SK-N-SH (cell line): ENCODE measurements at regions not wholly inside any gene's neighbourhood (a gene's known extent, or its start where the extent isn't known, plus 50 kb on each side); places are given as distances from the start of the nearest gene placed in this dataset.

Source experiments
- CTCF ChIA-PET: fragments of 300-600, 350-600 bp; formaldehyde crosslinking; extraction: SDS; loops from one replicate; lab custom pipeline; 2021; lab: Yijun Ruan, JAX
- POLR2A ChIA-PET: fragments of 350-600 bp; sonication (Branson Sonifier 250); formaldehyde crosslinking; extraction: SDS; loops from one replicate; lab custom pipeline; 2020; ENCODE audit warnings: antibody characterized with exemption, inconsistent platforms; lab: Yijun Ruan, JAX
- DNase-seq: peaks from one replicate; pipeline ENCODE4 v3.0.0; 2012
- H2AFZ ChIP-seq: fragments of 200-600 bp; sonication (generic); 2 replicates; pipeline ENCODE4 v1.8.1; 2016; ENCODE audit warnings: antibody characterized with exemption, mild to moderate bottlenecking, low read depth
- H3F3A ChIP-seq: fragments of 200-600 bp; sonication (generic); replicated peaks from 2 replicates; pipeline ENCODE3; 2016; ENCODE audit warnings: antibody characterized with exemption, mild to moderate bottlenecking; ENCODE audit not compliant: insufficient read depth
- H3K27ac ChIP-seq, 2 experiments: fragments of 200-500 bp in 1 of 2; fragments of 200-600 bp in 1 of 2; sonication (Bioruptor generic) in 1 of 2; sonication (generic), shearing (Covaris generic) in 1 of 2; 2 replicates each; pipeline versions ENCODE4 v1.5.1 to v1.6.1; 2014 to 2016; ENCODE audit warnings: low read depth in 2 of 2, inconsistent platforms in 1 of 2, low read length in 1 of 2, mild to moderate bottlenecking in 1 of 2, mixed read lengths in 1 of 2
- H3K27me3 ChIP-seq: fragments of 200-600 bp; sonication (generic), shearing (Covaris generic); 2 replicates; pipeline ENCODE4 v1.6.1; 2016; ENCODE audit warnings: mixed run types; ENCODE audit not compliant: insufficient read depth
- H3K36me3 ChIP-seq, 2 experiments: fragments of 200-500 bp in 1 of 2; fragments of 200-600 bp in 1 of 2; sonication (Bioruptor generic) in 1 of 2; sonication (generic) in 1 of 2; replicated peaks in 1 of 2; 2 replicates each; pipeline versions ENCODE3 to v1.5.1; 2014 to 2016; ENCODE audit warnings: low read length in 1 of 2, mild to moderate bottlenecking in 1 of 2; ENCODE audit not compliant: insufficient read depth in 2 of 2, control insufficient read depth in 1 of 2
- H3K4me1 ChIP-seq, 2 experiments: fragments of 200-500 bp in 1 of 2; fragments of 200-600 bp in 1 of 2; sonication (Bioruptor generic) in 1 of 2; sonication (generic), shearing (Covaris generic) in 1 of 2; 2 replicates each; pipeline versions ENCODE4 v1.5.1 to v1.6.1; 2014 to 2016; ENCODE audit warnings: low read depth in 1 of 2, low read length in 1 of 2, mixed run types in 1 of 2; ENCODE audit not compliant: insufficient read depth in 2 of 2, control insufficient read depth in 1 of 2
- H3K4me2 ChIP-seq: fragments of 200-600 bp; sonication (generic), shearing (Covaris generic); 2 replicates; pipeline ENCODE4 v1.6.1; 2017; ENCODE audit warnings: mixed run types
- H3K4me3 ChIP-seq, 2 experiments: fragments of 200-500 bp in 1 of 2; fragments of 200-600 bp in 1 of 2; sonication (Bioruptor generic) in 1 of 2; sonication (generic), shearing (Covaris generic) in 1 of 2; 2 replicates each; pipeline versions ENCODE4 v1.5.1 to v1.8.1; 2014 to 2016; ENCODE audit warnings: low read depth in 2 of 2, inconsistent platforms in 1 of 2, low read length in 1 of 2, mild to moderate bottlenecking in 1 of 2, mixed read lengths in 1 of 2, moderate library complexity in 1 of 2
- H3K79me2 ChIP-seq: fragments of 200-600 bp; sonication (generic); 2 replicates; pipeline ENCODE4 v1.8.1; 2017; ENCODE audit warnings: mild to moderate bottlenecking; ENCODE audit not compliant: insufficient read depth
- H3K9ac ChIP-seq: fragments of 200-600 bp; sonication (generic); 2 replicates; pipeline ENCODE4 v1.6.1; 2017; ENCODE audit warnings: mixed run types
- H3K9me2 ChIP-seq: fragments of 200-600 bp; sonication (generic); 2 replicates; pipeline ENCODE4 v1.6.1; 2017; ENCODE audit warnings: mixed run types
- H3K9me3 ChIP-seq: fragments of 200-600 bp; sonication (generic); 2 replicates; pipeline ENCODE4 v1.6.1; 2017; ENCODE audit warnings: mixed run types, mild to moderate bottlenecking, moderate library complexity
- H4K20me1 ChIP-seq: fragments of 200-600 bp; sonication (generic); 2 replicates; pipeline ENCODE4 v1.6.1; 2017; ENCODE audit warnings: mild to moderate bottlenecking, mixed run types; ENCODE audit not compliant: insufficient read depth
- CHD2 ChIP-seq: fragments of 150-350 bp; IDR thresholded peaks from 2 replicates; pipeline ENCODE4 v1.6.1; 2018; ENCODE audit warnings: low read length; ENCODE audit not compliant: partially characterized antibody
- ELF1 ChIP-seq: IDR thresholded peaks from 2 replicates; pipeline ENCODE4 v1.4.0; 2012
- EP300 ChIP-seq, 2 experiments: IDR thresholded peaks; 2 replicates each; pipeline versions ENCODE4 v1.4.0 to v1.6.1; 2012; ENCODE audit warnings: borderline replicate concordance in 1 of 2, low read depth in 1 of 2, low read length in 1 of 2
- EZH2phosphoT487 ChIP-seq: fragments of 200-600 bp; sonication (generic); IDR thresholded peaks from 2 replicates; pipeline ENCODE4 v1.6.1; 2017; ENCODE audit warnings: low read depth, mixed run types, mild to moderate bottlenecking, antibody characterized with exemption, moderate library complexity, borderline replicate concordance
- FOSL2 ChIP-seq: IDR thresholded peaks from 2 replicates; pipeline ENCODE4 v1.4.0; 2012; ENCODE audit warnings: low read depth, mild to moderate bottlenecking, moderate library complexity, borderline replicate concordance
- FOXJ3 ChIP-seq: sonication (generic); formaldehyde crosslinking; IDR thresholded peaks from 2 replicates; pipeline ENCODE4 v1.5.1; 2020; ENCODE audit warnings: mild to moderate bottlenecking, missing genetic modification reagents
- FOXM1 ChIP-seq: IDR thresholded peaks from 2 replicates; pipeline ENCODE4 v1.4.0; 2012; ENCODE audit warnings: low read depth, mild to moderate bottlenecking
- GABPA ChIP-seq: IDR thresholded peaks from 2 replicates; pipeline ENCODE4 v1.4.0; 2012; ENCODE audit warnings: low read depth, mild to moderate bottlenecking
- JUND ChIP-seq: IDR thresholded peaks from 2 replicates; pipeline ENCODE4 v1.4.0; 2012
- NRF1 ChIP-seq: IDR thresholded peaks from 2 replicates; pipeline ENCODE4 v1.6.1; 2012; ENCODE audit warnings: low read depth, mild to moderate bottlenecking, low read length
- PBX3 ChIP-seq: IDR thresholded peaks from 2 replicates; pipeline ENCODE4; 2012
- POLR2AphosphoS5 ChIP-seq: IDR thresholded peaks from 2 replicates; pipeline ENCODE4 v1.6.1; 2012; ENCODE audit warnings: low read depth, low read length
- RCOR1 ChIP-seq: fragments of 150-350 bp; IDR thresholded peaks from 2 replicates; pipeline ENCODE4 v1.6.1; 2017; ENCODE audit warnings: antibody characterized with exemption, low read length
- TAF1 ChIP-seq: IDR thresholded peaks from 2 replicates; pipeline ENCODE4 v1.6.1; 2012; ENCODE audit warnings: low read depth, mild to moderate bottlenecking, low read length, moderate library complexity, borderline replicate concordance
- TCF12 ChIP-seq: IDR thresholded peaks from 2 replicates; pipeline ENCODE4 v1.4.0; 2012
- TEAD4 ChIP-seq: IDR thresholded peaks from 2 replicates; pipeline ENCODE4 v1.4.0; 2012; ENCODE audit warnings: mild to moderate bottlenecking, borderline replicate concordance; ENCODE audit not compliant: insufficient read depth
- ZBTB33 ChIP-seq: IDR thresholded peaks from 2 replicates; pipeline ENCODE4 v1.4.0; 2012; ENCODE audit warnings: low read depth, borderline replicate concordance
- WGBS: methylation state at CpG from one replicate; pipeline ENCODE4 v1.1.6; 2017; ENCODE audit warnings: low lambda C conversion rate; 5-methylcytosine and 5-hydroxymethylcytosine counted together
- TF ChIP-seq, protein P1 (sequence below): fragments of 150-350 bp; IDR thresholded peaks from 2 replicates; pipeline ENCODE4 v1.6.1; 2016; ENCODE audit warnings: mild to moderate bottlenecking, low read depth, low read length
- TF ChIP-seq, protein P2 (sequence below): fragments of 150-350 bp; IDR thresholded peaks from 2 replicates; pipeline ENCODE4 v1.6.1; 2017; ENCODE audit warnings: antibody characterized with exemption, low read length, low read depth, borderline replicate concordance

- Histone ChIP-seq H3K9ac (no peak overlapping the region), H3K9me2 (no peaks in the 10 kb centered on the region), H4K20me1 (no peaks in the 10 kb centered on the region), H3K4me2 (no peak overlapping the region), H3K9me3 (no peaks in the 10 kb centered on the region), H3K79me2 (no peaks in the 10 kb centered on the region), H3K36me3 (no peaks in the 10 kb centered on the region), H2AFZ (no peak overlapping the region), H3K27me3 (no peaks in the 10 kb centered on the region; the same call in 1 of the 2 replicates), H3K27ac (no peak overlapping the region), H3F3A (no peaks in the 10 kb centered on the region), H3K4me1 (no peaks in the 10 kb centered on the region), H3K4me3 (no peak overlapping the region)
- CTCF ChIA-PET, result no interaction called here
- POLR2A ChIA-PET, result no interaction called here
- no peak for TF ChIP-seq CHD2
- TF ChIP-seq ZBTB33, result no peak
- no peak for TF ChIP-seq TCF12
- TF ChIP-seq ELF1, result no peak
- TF ChIP-seq, protein P1, sequence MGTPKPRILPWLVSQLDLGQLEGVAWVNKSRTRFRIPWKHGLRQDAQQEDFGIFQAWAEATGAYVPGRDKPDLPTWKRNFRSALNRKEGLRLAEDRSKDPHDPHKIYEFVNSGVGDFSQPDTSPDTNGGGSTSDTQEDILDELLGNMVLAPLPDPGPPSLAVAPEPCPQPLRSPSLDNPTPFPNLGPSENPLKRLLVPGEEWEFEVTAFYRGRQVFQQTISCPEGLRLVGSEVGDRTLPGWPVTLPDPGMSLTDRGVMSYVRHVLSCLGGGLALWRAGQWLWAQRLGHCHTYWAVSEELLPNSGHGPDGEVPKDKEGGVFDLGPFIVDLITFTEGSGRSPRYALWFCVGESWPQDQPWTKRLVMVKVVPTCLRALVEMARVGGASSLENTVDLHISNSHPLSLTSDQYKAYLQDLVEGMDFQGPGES, result no peak
- DNase-seq, result no peak
- 50% methylated on average over 1 of the region's 1 CpG for WGBS
These were observed 499.7 kb downstream of the XYLT1 start for GRCh38 chr16:16971042-16971441.

GRCh38 chr16:16972831-16973230, 497.9 kb downstream of the XYLT1 start:
- H3K4me1 ChIP-seq, result no peaks in the 10 kb centered on the region
- no peak overlapping the region for H3K27ac ChIP-seq
- no peaks in the 10 kb centered on the region for H3F3A ChIP-seq
- no peaks in the 10 kb centered on the region for H3K9me3 ChIP-seq
- H4K20me1 ChIP-seq, result no peaks in the 10 kb centered on the region
- H3K4me2 ChIP-seq, result no peak overlapping the region
- TF ChIP-seq RCOR1 (no peak), PBX3 (no peak), FOSL2 (no peak), FOXM1 (no peak), GABPA (no peak), TAF1 (no peak), NRF1 (no peak), EZH2phosphoT487 (no peak), TEAD4 (no peak), ZBTB33 (no peak), FOXJ3 (CRISPR knock-in tag) (no peak), EP300 (IDR thresholded peaks at IDR 0.05; ENCODE audit: borderline replicate concordance in 1 of 2, low read depth in 1 of 2, low read length in 1 of 2) (no peak), POLR2AphosphoS5 (no peak), ELF1 (no peak), TCF12 (no peak), JUND (no peak)
- TF ChIP-seq, protein P1, result no peak
- TF ChIP-seq, protein P2, sequence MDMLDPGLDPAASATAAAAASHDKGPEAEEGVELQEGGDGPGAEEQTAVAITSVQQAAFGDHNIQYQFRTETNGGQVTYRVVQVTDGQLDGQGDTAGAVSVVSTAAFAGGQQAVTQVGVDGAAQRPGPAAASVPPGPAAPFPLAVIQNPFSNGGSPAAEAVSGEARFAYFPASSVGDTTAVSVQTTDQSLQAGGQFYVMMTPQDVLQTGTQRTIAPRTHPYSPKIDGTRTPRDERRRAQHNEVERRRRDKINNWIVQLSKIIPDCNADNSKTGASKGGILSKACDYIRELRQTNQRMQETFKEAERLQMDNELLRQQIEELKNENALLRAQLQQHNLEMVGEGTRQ, result no peak
- no peak for DNase-seq
- H3K9ac ChIP-seq, result no peak overlapping the region
- CTCF ChIA-PET, result no interaction called here
- H3K79me2 ChIP-seq, result no peaks in the 10 kb centered on the region
- H3K27me3 ChIP-seq, result no peaks in the 10 kb centered on the region
- POLR2A ChIA-PET, result no interaction called here
- 33% methylated on average over 3 of the region's 4 CpGs for WGBS
- H3K36me3 ChIP-seq, result no peaks in the 10 kb centered on the region
- no peak overlapping the region for H2AFZ ChIP-seq
- no peak overlapping the region for H3K4me3 ChIP-seq
- H3K9me2 ChIP-seq, result no peaks in the 10 kb centered on the region
